HG03108 (cell line): ENCODE measurements at regions not wholly inside any gene's neighbourhood (a gene's known extent, or its start where the extent isn't known, plus 50 kb on each side); places are given as distances from the start of the nearest gene placed in this dataset.

Source experiments
- ATAC-seq: cut with Tn5 transposase; IDR thresholded peaks from one replicate; pipeline ENCODE4 v1.9.1; 2021; ENCODE audit warnings: moderate library complexity; ENCODE audit not compliant: unreplicated experiment

- no peak for ATAC-seq
Observed at GRCh38 chr10:2139746-2140145, 402.4 kb upstream of the ADARB2 start.

DNA sequence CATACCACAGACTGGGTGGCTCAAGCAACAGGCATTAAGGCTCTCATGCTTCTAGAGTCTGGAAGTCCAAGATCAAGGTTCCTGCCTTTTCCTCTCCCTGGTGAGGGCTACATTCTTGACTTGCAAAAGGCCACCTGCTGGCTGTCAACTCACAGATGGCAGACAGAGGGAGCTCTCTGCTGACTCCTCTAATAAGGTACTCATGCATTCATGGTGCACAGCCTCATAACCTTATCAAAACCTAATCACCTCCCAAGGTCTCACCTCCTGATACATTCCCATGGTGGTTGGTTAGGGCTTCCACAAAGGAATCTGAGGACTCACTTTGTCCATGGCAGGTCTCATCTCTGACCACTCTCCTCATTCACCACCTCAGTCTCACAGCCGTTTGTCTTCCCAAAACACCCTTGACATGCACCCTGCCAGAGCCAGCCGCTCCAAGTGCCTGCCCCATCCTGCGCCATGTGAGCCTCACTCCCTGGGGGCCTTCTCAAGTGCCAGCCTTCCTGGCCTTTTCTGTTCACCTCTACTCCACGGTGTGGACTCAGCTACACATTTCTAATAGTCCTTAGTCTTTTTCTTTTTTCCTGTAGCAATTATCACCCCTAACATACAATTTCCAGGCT, 400.3 kb upstream of the ADARB2 start:
- no peak for ATAC-seq

GRCh38 chr10:2130705-2131305, 393.5 kb upstream of the ADARB2 start:
- no peak for ATAC-seq

DNA sequence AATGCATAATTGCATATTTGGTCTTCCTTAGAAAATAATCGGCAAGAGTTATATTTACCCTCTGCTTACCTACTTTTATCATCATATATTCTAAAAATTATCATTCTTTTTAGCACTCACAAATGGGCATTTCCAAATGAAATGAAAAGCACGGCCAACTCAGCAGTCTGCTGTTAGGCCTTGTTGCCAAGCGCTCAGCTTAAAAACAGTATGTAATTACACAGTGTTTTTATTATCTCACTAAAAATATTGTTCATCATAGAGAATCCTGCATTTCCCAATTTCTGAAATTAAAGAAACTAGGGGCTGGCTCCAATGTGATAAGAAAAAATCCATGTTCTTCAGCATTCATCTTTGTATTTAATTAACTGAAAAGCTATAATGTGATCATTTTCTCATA, 391.7 kb upstream of the ADARB2 start:
- no peak for ATAC-seq

DNA sequence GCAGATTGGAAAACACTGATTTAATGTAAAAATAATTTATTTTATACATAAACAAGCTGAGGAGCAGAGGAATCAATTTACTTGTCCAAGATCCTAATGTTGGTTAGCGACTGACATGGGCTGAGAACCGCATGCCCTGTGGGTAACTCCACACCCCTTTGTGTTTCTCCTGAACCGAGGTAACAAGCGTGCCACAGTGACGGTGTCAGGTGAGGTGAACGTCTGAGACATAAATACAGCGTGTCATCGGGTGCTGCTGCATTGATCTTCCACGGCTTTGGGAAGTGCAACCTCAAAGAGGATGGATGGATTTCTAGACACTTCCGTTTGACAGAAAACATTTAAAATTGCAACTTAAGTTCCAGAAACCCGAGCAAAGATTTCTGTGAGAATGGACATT, 386.8 kb upstream of the ADARB2 start:
- no peak for ATAC-seq

- ATAC-seq: no peak
Observed at GRCh38 chr10:2122431-2123124, 385.3 kb upstream of the ADARB2 start.

DNA sequence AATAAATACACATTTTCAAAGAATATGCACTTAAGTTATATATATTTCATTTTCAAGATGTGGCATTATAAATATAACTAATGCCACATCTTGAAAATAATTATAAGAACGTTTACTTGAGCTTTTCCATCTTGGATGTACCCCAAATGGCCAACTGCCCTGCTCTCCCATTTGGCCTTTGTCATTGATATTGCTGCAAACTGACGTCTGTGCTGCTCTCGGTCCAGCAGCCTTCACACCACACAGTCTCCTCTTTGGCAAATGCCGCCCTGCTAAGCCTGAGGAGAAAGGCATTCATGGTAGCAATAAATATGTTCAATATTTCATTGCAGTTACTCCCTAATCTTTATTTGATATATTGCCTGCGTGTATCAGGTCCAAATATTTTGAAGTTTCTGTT, 384.6 kb upstream of the ADARB2 start:
- no peak for ATAC-seq

DNA sequence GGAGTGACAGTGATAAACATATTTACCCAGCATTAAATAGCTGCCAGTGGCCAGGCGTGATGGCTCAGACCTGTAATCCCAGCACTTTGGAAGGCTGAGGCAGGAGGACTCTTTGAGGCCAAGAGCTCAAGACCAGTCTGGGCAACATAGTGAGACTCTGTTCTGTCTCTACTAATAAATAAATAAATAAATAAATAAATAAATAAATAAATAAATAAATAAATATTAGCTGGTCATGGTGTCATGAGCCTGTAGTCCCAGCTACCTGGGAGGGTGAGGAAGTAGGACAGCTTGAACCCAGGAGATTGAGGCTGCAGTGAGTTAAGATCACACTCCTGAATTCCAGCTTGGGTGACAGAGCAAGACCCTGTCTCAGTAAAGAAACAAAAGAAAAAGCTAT, 384.0 kb upstream of the ADARB2 start:
- no peak for ATAC-seq

DNA sequence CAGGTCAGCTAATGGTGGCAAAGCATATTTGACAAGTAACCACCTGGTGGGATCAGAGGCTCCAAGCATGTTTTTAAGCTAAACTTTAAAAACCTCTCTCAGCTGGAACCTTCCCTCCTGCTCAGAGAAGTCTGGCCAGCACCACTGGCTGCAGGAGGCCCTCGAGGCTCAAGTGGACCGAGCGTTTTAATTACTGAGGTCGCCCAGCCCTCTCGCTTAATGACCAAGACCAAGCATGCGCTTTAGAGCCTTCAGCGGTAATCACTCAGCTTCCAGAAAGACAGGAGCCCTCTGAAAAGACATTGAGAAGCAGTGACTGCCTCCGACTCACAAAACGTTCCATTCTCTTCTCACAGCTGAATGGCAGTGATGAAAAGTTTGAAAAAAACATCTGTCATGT, 383.4 kb upstream of the ADARB2 start:
- ATAC-seq: no peak

- ATAC-seq: no peak
Observed at GRCh38 chr10:2119316-2119715, 382.0 kb upstream of the ADARB2 start.

DNA sequence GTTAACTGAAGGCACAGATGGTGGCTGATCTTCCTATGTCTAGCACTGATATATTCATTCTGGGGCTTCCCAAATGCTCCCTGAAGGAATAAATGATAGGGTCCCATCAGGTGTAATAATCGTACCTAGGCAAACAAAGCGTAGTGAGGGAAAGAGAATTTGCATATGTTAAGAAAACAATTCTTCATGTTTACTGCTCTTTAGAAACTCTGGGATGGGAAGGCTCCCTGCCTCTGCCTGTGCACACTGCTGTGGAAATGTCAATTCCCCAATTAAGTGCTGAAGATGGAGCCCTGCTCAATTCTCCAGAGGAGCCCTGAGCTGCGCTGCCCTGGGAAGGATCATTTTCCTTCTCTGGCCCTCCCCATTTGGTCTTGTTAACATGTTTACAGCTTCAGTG, 380.9 kb upstream of the ADARB2 start:
- ATAC-seq: no peak

DNA sequence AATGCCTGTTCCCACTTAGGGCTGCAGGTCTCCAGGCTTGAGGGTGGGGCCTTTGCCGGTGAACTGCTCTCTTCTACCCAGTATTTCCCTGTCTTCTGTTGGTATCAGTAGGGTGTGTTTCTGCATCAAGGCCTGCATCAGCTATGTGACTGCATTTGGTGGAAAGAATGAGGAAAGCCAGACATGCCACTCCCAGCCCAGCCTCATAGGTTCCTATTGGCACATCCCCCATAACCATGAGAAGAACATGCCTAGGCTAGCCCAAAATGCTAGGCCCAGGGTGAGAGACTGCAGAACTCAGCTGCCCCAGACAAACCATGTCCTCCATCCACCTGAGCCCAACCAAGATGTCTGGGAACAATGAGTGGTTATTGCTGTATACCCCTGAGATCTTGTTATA, 380.3 kb upstream of the ADARB2 start:
- no peak for ATAC-seq

- ATAC-seq: no peak
Observed at GRCh38 chr10:2111965-2112364, 374.6 kb upstream of the ADARB2 start.

- ATAC-seq: no peak
Observed at GRCh38 chr10:2108496-2108895, 371.2 kb upstream of the ADARB2 start.

GRCh38 chr10:2106641-2107040, 369.3 kb upstream of the ADARB2 start:
- no peak for ATAC-seq

- no peak for ATAC-seq
Observed at GRCh38 chr10:2099321-2099720, 362.0 kb upstream of the ADARB2 start.

GRCh38 chr10:2097937-2098336, 360.6 kb upstream of the ADARB2 start:
- ATAC-seq: no peak

- no peak for ATAC-seq
Observed at GRCh38 chr10:2094171-2094570, 356.8 kb upstream of the ADARB2 start.

DNA sequence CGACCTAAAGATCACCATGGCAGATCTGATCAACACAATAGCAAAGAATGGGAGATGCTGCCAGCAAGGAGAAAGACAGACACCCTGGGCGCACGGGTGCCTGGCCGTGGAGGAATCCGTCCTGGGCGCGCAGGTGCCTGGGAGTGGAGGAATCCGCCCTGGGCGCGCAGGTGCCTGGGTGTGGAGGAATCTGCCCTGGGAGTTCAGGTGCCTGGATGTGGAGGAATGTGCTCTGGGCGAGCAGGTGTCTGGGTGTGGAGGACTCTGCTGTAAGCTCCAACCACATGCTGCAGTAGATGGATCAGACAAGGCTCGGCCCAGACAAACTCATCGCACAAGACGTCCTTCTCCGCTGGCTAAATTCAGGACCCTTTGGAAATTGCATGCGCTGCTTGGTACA, 346.3 kb upstream of the ADARB2 start:
- no peak for ATAC-seq

- ATAC-seq: no peak
Observed at GRCh38 chr10:2081501-2081900, 344.2 kb upstream of the ADARB2 start.

- ATAC-seq: peak; percentile 45
Observed at GRCh38 chr10:2079603-2080078, 342.3 kb upstream of the ADARB2 start.

GRCh38 chr10:2077231-2077630, 339.9 kb upstream of the ADARB2 start:
- ATAC-seq: no peak
